ENCODE measurements at regions not wholly inside any gene's neighbourhood (a gene's known extent, or its start where the extent isn't known, plus 50 kb on each side); places are given as distances from the start of the nearest gene placed in this dataset.

GRCh38 chr3:707041-707440 is 385.8 kb upstream of the CNTN6 start:
- no peak for TF ChIP-seq GATA2 (IDR thresholded peaks at IDR 0.05; ENCODE audit: low read depth, low read length)
- TF ChIP-seq GATA3 (IDR thresholded peaks at IDR 0.05; ENCODE audit: low read depth, low read length), result no peak

Data from SH-SY5Y (cell line).